ENCODE measurements at regions not wholly inside any gene's neighbourhood (a gene's known extent, or its start where the extent isn't known, plus 50 kb on each side); places are given as distances from the start of the nearest gene placed in this dataset.

GRCh38 chr1:104791030-104791429 lies 1041.3 kb downstream of the AMY1C start:
- H3K4me3 ChIP-seq (ENCODE audit: low read depth, low read length): no peak overlapping the region
- DNase-seq (ENCODE audit: low read depth): no peak
- in situ Hi-C loops (cut with HindIII; ENCODE audit: low sequenced_read_pairs): no loop called here
- no peak for TF ChIP-seq CTCF (IDR thresholded peaks at IDR 0.05; ENCODE audit: low read depth, low read length, missing control alignments)

DNA sequence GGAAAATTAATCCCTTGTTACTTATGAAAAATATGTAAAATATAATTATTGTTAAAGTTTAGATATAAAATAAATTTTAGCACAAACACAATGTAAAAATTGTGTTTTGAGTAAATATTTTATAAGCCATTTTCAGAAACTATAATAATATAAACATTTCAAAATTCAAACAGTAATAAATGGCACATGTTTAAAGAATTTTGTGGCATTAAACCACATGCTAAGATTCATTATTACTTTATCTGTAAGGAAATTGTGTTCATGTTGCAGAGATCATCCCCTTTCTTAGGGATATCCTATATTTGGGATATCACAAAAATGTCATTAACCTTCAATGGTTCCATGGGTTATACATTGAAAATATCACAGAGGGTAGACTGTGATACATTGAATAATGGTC lies 1044.3 kb downstream of the AMY1C start:
- no peak overlapping the region for H3K4me3 ChIP-seq (ENCODE audit: low read depth, low read length)
- in situ Hi-C loops (cut with HindIII; ENCODE audit: low sequenced_read_pairs): no loop called here
- no peak for DNase-seq (ENCODE audit: low read depth)
- TF ChIP-seq CTCF (IDR thresholded peaks at IDR 0.05; ENCODE audit: low read depth, low read length, missing control alignments): no peak

- TF ChIP-seq CTCF (IDR thresholded peaks at IDR 0.05; ENCODE audit: low read depth, low read length, missing control alignments): no peak
- in situ Hi-C loops (cut with HindIII; ENCODE audit: low sequenced_read_pairs): no loop called here
- no peak for DNase-seq (ENCODE audit: low read depth)
- no peak overlapping the region for H3K4me3 ChIP-seq (ENCODE audit: low read depth, low read length)
These were observed 1046.2 kb downstream of the AMY1C start for GRCh38 chr1:104795931-104796330.

- no peak overlapping the region for H3K4me3 ChIP-seq (ENCODE audit: low read depth, low read length)
- no peak for DNase-seq (ENCODE audit: low read depth)
- in situ Hi-C loops (cut with HindIII; ENCODE audit: low sequenced_read_pairs): no loop called here
- TF ChIP-seq CTCF (IDR thresholded peaks at IDR 0.05; ENCODE audit: low read depth, low read length, missing control alignments): no peak
These were observed 1048.3 kb downstream of the AMY1C start for GRCh38 chr1:104797982-104798381.

DNA sequence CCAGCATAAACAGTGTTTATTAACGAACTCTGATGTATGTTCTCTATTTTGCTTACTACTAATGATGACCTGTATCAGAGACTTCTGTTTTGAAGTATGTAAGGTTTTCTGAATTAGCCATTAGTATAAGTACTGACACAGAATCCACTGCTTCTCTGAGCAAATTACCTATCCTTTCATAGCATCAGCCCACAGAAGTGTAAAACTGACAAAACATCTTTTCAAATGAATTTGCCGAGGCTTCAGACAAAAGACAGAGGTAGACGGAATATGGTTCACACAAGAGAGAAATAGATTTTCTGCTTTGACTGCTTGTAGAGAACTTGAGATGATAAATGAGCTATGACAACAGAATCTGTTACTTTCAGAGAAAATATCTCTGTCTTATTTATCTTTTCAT lies 1051.6 kb downstream of the AMY1C start:
- TF ChIP-seq CTCF (IDR thresholded peaks at IDR 0.05; ENCODE audit: low read depth, low read length, missing control alignments): no peak
- H3K4me3 ChIP-seq (ENCODE audit: low read depth, low read length): no peak overlapping the region
- in situ Hi-C loops (cut with HindIII; ENCODE audit: low sequenced_read_pairs): no loop called here
- no peak for DNase-seq (ENCODE audit: low read depth)

DNA sequence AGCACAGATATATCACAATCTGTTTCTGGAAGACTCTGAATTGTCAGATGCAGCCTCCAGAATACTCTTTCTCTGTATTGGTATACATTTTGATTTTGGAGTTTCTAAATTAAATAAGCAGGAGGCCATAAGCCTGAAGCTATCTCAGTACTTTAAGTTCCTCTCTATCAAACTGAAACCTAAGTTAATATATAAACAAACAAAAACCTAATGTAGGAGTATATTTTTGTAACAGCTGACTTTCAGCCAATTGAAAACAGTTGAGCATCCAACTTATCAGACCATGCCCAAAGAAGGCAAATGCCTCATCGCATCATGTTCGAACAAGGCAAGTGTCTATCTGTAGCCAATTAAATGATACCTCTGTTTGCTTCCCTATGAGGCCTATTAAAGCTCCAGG lies 1054.4 kb downstream of the AMY1C start:
- no peak overlapping the region for H3K4me3 ChIP-seq (ENCODE audit: low read depth, low read length)
- in situ Hi-C loops (cut with HindIII; ENCODE audit: low sequenced_read_pairs): no loop called here
- TF ChIP-seq CTCF (IDR thresholded peaks at IDR 0.05; ENCODE audit: low read depth, low read length, missing control alignments): no peak
- DNase-seq (ENCODE audit: low read depth): no peak

- in situ Hi-C loops (cut with HindIII; ENCODE audit: low sequenced_read_pairs): no loop called here
- H3K4me3 ChIP-seq (ENCODE audit: low read depth, low read length): no peak overlapping the region
- no peak for DNase-seq (ENCODE audit: low read depth)
- TF ChIP-seq CTCF (IDR thresholded peaks at IDR 0.05; ENCODE audit: low read depth, low read length, missing control alignments): no peak
These were observed 1057.9 kb downstream of the AMY1C start for GRCh38 chr1:104807590-104807989.
